ENCODE measurements at regions not wholly inside any gene's neighbourhood (a gene's known extent, or its start where the extent isn't known, plus 50 kb on each side); places are given as distances from the start of the nearest gene placed in this dataset.

GRCh38 chr18:65995206-65995605 is 244.4 kb downstream of the CDH7 start:
- Histone ChIP-seq H3K27ac (no peak overlapping the region), H3K4me3 (no peak overlapping the region), H3K36me3 (no peaks in the 10 kb centered on the region), H3K9me3 (no peaks in the 10 kb centered on the region), H3K27me3 (no peaks in the 10 kb centered on the region), H3K4me1 (no peaks in the 10 kb centered on the region)
- intact Hi-C loops (cut with DNase I; ENCODE audit: low total_unique reads), result no loop called here
- TF ChIP-seq POLR2A (IDR thresholded peaks at IDR 0.05) (no peak), POLR2AphosphoS5 (IDR thresholded peaks at IDR 0.05) (no peak)
- TF ChIP-seq, protein P1, sequence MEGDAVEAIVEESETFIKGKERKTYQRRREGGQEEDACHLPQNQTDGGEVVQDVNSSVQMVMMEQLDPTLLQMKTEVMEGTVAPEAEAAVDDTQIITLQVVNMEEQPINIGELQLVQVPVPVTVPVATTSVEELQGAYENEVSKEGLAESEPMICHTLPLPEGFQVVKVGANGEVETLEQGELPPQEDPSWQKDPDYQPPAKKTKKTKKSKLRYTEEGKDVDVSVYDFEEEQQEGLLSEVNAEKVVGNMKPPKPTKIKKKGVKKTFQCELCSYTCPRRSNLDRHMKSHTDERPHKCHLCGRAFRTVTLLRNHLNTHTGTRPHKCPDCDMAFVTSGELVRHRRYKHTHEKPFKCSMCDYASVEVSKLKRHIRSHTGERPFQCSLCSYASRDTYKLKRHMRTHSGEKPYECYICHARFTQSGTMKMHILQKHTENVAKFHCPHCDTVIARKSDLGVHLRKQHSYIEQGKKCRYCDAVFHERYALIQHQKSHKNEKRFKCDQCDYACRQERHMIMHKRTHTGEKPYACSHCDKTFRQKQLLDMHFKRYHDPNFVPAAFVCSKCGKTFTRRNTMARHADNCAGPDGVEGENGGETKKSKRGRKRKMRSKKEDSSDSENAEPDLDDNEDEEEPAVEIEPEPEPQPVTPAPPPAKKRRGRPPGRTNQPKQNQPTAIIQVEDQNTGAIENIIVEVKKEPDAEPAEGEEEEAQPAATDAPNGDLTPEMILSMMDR (IDR thresholded peaks at IDR 0.05), result no peak
- DNase-seq (ENCODE audit: low spot score in 2 of 2), result no peak

GRCh38 chr18:65994302-65994701 is 243.5 kb downstream of the CDH7 start:
- Histone ChIP-seq H3K27me3 (no peaks in the 10 kb centered on the region), H3K27ac (no peak overlapping the region), H3K36me3 (no peaks in the 10 kb centered on the region), H3K4me3 (no peak overlapping the region), H3K4me1 (no peaks in the 10 kb centered on the region), H3K9me3 (no peaks in the 10 kb centered on the region)
- intact Hi-C loops (cut with DNase I; ENCODE audit: low total_unique reads), result no loop called here
- TF ChIP-seq POLR2AphosphoS5 (IDR thresholded peaks at IDR 0.05) (no peak), POLR2A (IDR thresholded peaks at IDR 0.05) (no peak)
- TF ChIP-seq, protein P1 (IDR thresholded peaks at IDR 0.05), result no peak
- DNase-seq (ENCODE audit: low spot score in 2 of 2), result no peak

- H3K9me3 ChIP-seq, result no peaks in the 10 kb centered on the region
- no peaks in the 10 kb centered on the region for H3K4me1 ChIP-seq
- TF ChIP-seq POLR2AphosphoS5 (IDR thresholded peaks at IDR 0.05) (no peak), POLR2A (IDR thresholded peaks at IDR 0.05) (no peak)
- TF ChIP-seq, protein P1 (IDR thresholded peaks at IDR 0.05), result no peak
- DNase-seq (ENCODE audit: low spot score in 2 of 2), result no peak
- no peak overlapping the region for H3K27ac ChIP-seq
- no peaks in the 10 kb centered on the region for H3K36me3 ChIP-seq
- intact Hi-C loops (cut with DNase I; ENCODE audit: low total_unique reads), result no loop called here
- no peak overlapping the region for H3K4me3 ChIP-seq
- H3K27me3 ChIP-seq, result no peaks in the 10 kb centered on the region
Measured at GRCh38 chr18:65990944-65991708, 240.3 kb downstream of the CDH7 start.

DNA sequence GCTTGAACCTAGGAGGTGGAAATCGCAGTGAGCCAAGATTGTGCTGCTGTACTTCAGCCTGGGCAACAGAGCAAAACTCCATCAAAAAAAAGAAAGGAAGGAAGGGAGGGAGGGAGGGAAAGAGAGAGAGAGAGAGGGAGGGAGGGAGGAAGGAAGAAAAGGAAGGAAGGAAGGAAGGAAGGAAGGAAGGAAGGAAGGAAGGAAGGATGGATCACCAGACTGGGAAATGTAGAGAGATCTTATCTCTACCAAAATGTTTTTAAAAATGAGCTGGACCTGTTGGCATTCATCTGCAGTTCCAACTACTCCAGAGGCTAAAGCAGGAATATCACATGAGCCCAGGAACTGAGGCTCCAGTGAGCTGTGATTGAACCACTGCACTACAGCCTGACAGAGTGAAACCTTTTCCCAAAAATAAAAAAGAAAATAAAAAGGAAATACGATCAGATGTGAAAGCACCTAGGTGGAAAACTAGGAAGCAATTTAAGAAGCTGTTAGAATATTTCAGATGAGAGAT is 239.4 kb downstream of the CDH7 start:
- no peak overlapping the region for H3K27ac ChIP-seq
- no peak overlapping the region for H3K4me3 ChIP-seq
- H3K9me3 ChIP-seq, result no peaks in the 10 kb centered on the region
- DNase-seq (ENCODE audit: low spot score in 2 of 2), result no peak
- intact Hi-C loops (cut with DNase I; ENCODE audit: low total_unique reads), result no loop called here
- H3K36me3 ChIP-seq, result no peaks in the 10 kb centered on the region
- TF ChIP-seq, protein P1 (IDR thresholded peaks at IDR 0.05), result no peak
- TF ChIP-seq POLR2AphosphoS5 (IDR thresholded peaks at IDR 0.05) (no peak), POLR2A (IDR thresholded peaks at IDR 0.05) (no peak)
- no peaks in the 10 kb centered on the region for H3K27me3 ChIP-seq
- H3K4me1 ChIP-seq, result no peaks in the 10 kb centered on the region

- no peak for DNase-seq (ENCODE audit: low spot score in 2 of 2)
- H3K9me3 ChIP-seq, result no peaks in the 10 kb centered on the region
- H3K36me3 ChIP-seq, result no peaks in the 10 kb centered on the region
- H3K4me3 ChIP-seq, result no peak overlapping the region
- intact Hi-C loops (cut with DNase I; ENCODE audit: low total_unique reads), result no loop called here
- TF ChIP-seq POLR2AphosphoS5 (IDR thresholded peaks at IDR 0.05) (no peak), POLR2A (IDR thresholded peaks at IDR 0.05) (no peak)
- TF ChIP-seq, protein P1 (IDR thresholded peaks at IDR 0.05), result no peak
- no peaks in the 10 kb centered on the region for H3K4me1 ChIP-seq
- no peaks in the 10 kb centered on the region for H3K27me3 ChIP-seq
- H3K27ac ChIP-seq, result no peak overlapping the region
Measured at GRCh38 chr18:65988972-65989371, 238.2 kb downstream of the CDH7 start.

Data from breast epithelium (tissue), 4 donors.